ENCODE measurements at regions not wholly inside any gene's neighbourhood (a gene's known extent, or its start where the extent isn't known, plus 50 kb on each side); places are given as distances from the start of the nearest gene placed in this dataset.

GRCh38 chr13:77412860-77413259 lies 86.0 kb upstream of the MYCBP2 start:
- TF ChIP-seq CTCF (conservative IDR thresholded peaks at IDR 0.05; ENCODE audit: low read depth in 2 of 2) (no peak), ZNF114 (CRISPR knock-in tag; IDR thresholded peaks at IDR 0.05) (no peak), POLR2AphosphoS5 (IDR thresholded peaks at IDR 0.05; ENCODE audit: low read depth) (no peak), EZH2 (IDR thresholded peaks at IDR 0.05; ENCODE audit: low read depth, unreplicated experiment) (no peak), JUNB (IDR thresholded peaks at IDR 0.05; ENCODE audit: unreplicated experiment) (no peak), REST (IDR thresholded peaks at IDR 0.05; ENCODE audit: unreplicated experiment) (no peak), EZH2phosphoT487 (IDR thresholded peaks at IDR 0.05; ENCODE audit: unreplicated experiment) (no peak), ZNF462 (CRISPR knock-in tag; IDR thresholded peaks at IDR 0.05) (no peak), STAT1 (IDR thresholded peaks at IDR 0.05; ENCODE audit: unreplicated experiment) (no peak), CREB1 (CRISPR knock-in tag; IDR thresholded peaks at IDR 0.05; ENCODE audit: low read depth) (no peak), NANOG (IDR thresholded peaks at IDR 0.05; ENCODE audit: borderline replicate concordance) (no peak), ETS1 (IDR thresholded peaks at IDR 0.05) (no peak)
